Peyer's patch (tissue), 4 donors: ENCODE measurements at regions not wholly inside any gene's neighbourhood (a gene's known extent, or its start where the extent isn't known, plus 50 kb on each side); places are given as distances from the start of the nearest gene placed in this dataset.

Experiments used
- POLR2A ChIP-seq, 2 donors: fragments of 450-650 bp; IDR thresholded peaks; one replicate each; pipeline ENCODE4 v1.5.1; 2017; ENCODE audit warnings: antibody characterized with exemption in 2 of 2, mild to moderate bottlenecking in 2 of 2, moderate library complexity in 2 of 2
- TF ChIP-seq, protein P1 (sequence below), 6 experiments: fragments of 450-650 bp in 4 of 6; fragments of 200-600 bp in 2 of 6; sonication (generic) in 1 of 6; IDR thresholded peaks; one replicate each; pipeline ENCODE4 v1.5.1; 2017 to 2019; ENCODE audit warnings: antibody characterized with exemption in 6 of 6, mild to moderate bottlenecking in 3 of 6, moderate library complexity in 1 of 6

GRCh38 chr5:20654746-20655145, 666.7 kb upstream of the CDH18 start:
- TF ChIP-seq, protein P1, sequence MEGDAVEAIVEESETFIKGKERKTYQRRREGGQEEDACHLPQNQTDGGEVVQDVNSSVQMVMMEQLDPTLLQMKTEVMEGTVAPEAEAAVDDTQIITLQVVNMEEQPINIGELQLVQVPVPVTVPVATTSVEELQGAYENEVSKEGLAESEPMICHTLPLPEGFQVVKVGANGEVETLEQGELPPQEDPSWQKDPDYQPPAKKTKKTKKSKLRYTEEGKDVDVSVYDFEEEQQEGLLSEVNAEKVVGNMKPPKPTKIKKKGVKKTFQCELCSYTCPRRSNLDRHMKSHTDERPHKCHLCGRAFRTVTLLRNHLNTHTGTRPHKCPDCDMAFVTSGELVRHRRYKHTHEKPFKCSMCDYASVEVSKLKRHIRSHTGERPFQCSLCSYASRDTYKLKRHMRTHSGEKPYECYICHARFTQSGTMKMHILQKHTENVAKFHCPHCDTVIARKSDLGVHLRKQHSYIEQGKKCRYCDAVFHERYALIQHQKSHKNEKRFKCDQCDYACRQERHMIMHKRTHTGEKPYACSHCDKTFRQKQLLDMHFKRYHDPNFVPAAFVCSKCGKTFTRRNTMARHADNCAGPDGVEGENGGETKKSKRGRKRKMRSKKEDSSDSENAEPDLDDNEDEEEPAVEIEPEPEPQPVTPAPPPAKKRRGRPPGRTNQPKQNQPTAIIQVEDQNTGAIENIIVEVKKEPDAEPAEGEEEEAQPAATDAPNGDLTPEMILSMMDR (IDR thresholded peaks at IDR 0.05), result no peak
- TF ChIP-seq POLR2A (IDR thresholded peaks at IDR 0.05), result no peak
